Gastrocnemius medialis (tissue), 4 donors: ENCODE measurements at regions not wholly inside any gene's neighbourhood (a gene's known extent, or its start where the extent isn't known, plus 50 kb on each side); places are given as distances from the start of the nearest gene placed in this dataset.

ENCODE experiments used
- ATAC-seq, 2 donors: fragments of 150-250 bp; one replicate each; pipeline ENCODE4 v1.9.1; 2016
- DNase-seq, 2 donors: peaks; one replicate each; pipeline ENCODE4 v3.0.0-alpha.2; 2019
- H3K27ac ChIP-seq, 4 donors: fragments of 200-600 bp; sonication (generic); 1 replicate in 1 of 4; 2 replicates in 3 of 4; pipeline ENCODE4 v1.5.1; 2016 to 2018; ENCODE audit warnings: mild to moderate bottlenecking in 2 of 4, moderate library complexity in 1 of 4
- H3K27me3 ChIP-seq, 3 donors: fragments of 200-600 bp; sonication (generic) in 2 of 3; 1 replicate in 1 of 3; 2 replicates in 2 of 3; pipeline versions ENCODE4 v1.5.1 to v1.6.0; 2016 to 2019; ENCODE audit warnings: mild to moderate bottlenecking in 1 of 3, moderate library complexity in 1 of 3
- H3K36me3 ChIP-seq, 2 donors: fragments of 200-600 bp; sonication (generic) in 1 of 2; one replicate each; pipeline ENCODE4 v1.5.1; 2017 to 2018
- H3K4me1 ChIP-seq, 2 donors: fragments of 200-600 bp; sonication (generic) in 1 of 2; one replicate each; pipeline ENCODE4 v1.5.1; 2016 to 2017; ENCODE audit warnings: mild to moderate bottlenecking in 2 of 2
- H3K4me3 ChIP-seq, 4 donors: fragments of 200-600 bp; sonication (generic) in 3 of 4; 1 replicate in 1 of 4; 2 replicates in 3 of 4; pipeline ENCODE4 v1.5.1; 2016 to 2019; ENCODE audit warnings: mild to moderate bottlenecking in 2 of 4
- H3K9me3 ChIP-seq, 3 donors: fragments of 200-600 bp; sonication (generic) in 2 of 3; 1 replicate in 1 of 3; 2 replicates in 2 of 3; pipeline ENCODE4 v1.5.1; 2016 to 2019
- POLR2A ChIP-seq, 2 donors: fragments of 450-650 bp; IDR thresholded peaks; one replicate each; pipeline ENCODE4 v1.6.1; 2017; ENCODE audit warnings: antibody characterized with exemption in 2 of 2, mild to moderate bottlenecking in 2 of 2, moderate library complexity in 2 of 2
- in situ Hi-C, 4 donors: fragments of 200-750 bp; cut with MboI; loops; one replicate each; pipeline versions ENCODE4 v1.15.0 to v1.8.0; 2017; ENCODE audit warnings: low sequenced_read_pairs in 4 of 4
- intact Hi-C: fragments of 100-400 bp; cut with DNase I; formaldehyde crosslinking; loops from one replicate; pipeline ENCODE4 v1.15.1; 2023; ENCODE audit warnings: low total_unique reads
- TF ChIP-seq, protein P1 (sequence below), 5 experiments: fragments of 450-650 bp in 3 of 5; fragments of 200-600 bp in 2 of 5; sonication (generic) in 2 of 5; IDR thresholded peaks in 4 of 5; conservative IDR thresholded peaks in 1 of 5; 1 replicate in 4 of 5; 2 replicates in 1 of 5; pipeline ENCODE4 v1.5.1; 2016 to 2019; ENCODE audit warnings: antibody characterized with exemption in 5 of 5, mild to moderate bottlenecking in 3 of 5, moderate library complexity in 3 of 5

DNA sequence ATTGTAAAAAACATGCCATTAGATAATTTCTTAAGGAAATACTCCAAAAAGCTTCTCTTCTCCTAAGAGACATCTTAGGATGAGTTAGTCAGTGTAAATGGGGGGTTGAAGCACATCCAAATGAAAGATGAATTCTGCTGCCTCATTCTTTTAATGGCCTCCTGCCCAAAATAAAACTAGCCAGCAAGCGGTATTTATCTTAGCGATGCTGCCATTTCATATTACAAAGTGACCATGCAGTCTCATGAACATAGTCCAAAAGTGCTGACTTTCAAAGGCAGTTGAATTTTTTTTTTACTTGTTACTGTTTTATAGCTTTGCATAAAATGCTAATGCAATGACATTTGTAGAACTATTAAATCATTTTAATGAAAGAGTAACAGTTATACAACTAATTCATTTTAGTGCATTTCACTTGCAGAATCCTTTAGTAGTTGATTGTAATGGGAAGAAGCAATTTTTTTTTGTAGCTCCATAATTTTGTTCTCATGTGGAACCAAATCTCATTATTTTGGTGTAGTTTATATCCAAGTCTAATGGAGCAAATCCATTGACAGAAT is 151.5 kb downstream of the CAVIN4 start:
- no peaks in the 10 kb centered on the region for H3K9me3 ChIP-seq
- DNase-seq (no peak), ATAC-seq (no peak)
- intact Hi-C loops: no loop called here
- H3K36me3 ChIP-seq: no peaks in the 10 kb centered on the region
- in situ Hi-C loops: no loop called here
- no peak overlapping the region for H3K27ac ChIP-seq
- no peaks in the 10 kb centered on the region for H3K4me1 ChIP-seq
- no peaks in the 10 kb centered on the region for H3K27me3 ChIP-seq
- no peak overlapping the region for H3K4me3 ChIP-seq
- no peak for TF ChIP-seq POLR2A (IDR thresholded peaks at IDR 0.05)
- TF ChIP-seq, protein P1, sequence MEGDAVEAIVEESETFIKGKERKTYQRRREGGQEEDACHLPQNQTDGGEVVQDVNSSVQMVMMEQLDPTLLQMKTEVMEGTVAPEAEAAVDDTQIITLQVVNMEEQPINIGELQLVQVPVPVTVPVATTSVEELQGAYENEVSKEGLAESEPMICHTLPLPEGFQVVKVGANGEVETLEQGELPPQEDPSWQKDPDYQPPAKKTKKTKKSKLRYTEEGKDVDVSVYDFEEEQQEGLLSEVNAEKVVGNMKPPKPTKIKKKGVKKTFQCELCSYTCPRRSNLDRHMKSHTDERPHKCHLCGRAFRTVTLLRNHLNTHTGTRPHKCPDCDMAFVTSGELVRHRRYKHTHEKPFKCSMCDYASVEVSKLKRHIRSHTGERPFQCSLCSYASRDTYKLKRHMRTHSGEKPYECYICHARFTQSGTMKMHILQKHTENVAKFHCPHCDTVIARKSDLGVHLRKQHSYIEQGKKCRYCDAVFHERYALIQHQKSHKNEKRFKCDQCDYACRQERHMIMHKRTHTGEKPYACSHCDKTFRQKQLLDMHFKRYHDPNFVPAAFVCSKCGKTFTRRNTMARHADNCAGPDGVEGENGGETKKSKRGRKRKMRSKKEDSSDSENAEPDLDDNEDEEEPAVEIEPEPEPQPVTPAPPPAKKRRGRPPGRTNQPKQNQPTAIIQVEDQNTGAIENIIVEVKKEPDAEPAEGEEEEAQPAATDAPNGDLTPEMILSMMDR (IDR thresholded peaks at IDR 0.05 in 4 of 5, conservative IDR thresholded peaks at IDR 0.05 in 1 of 5): no peak

DNA sequence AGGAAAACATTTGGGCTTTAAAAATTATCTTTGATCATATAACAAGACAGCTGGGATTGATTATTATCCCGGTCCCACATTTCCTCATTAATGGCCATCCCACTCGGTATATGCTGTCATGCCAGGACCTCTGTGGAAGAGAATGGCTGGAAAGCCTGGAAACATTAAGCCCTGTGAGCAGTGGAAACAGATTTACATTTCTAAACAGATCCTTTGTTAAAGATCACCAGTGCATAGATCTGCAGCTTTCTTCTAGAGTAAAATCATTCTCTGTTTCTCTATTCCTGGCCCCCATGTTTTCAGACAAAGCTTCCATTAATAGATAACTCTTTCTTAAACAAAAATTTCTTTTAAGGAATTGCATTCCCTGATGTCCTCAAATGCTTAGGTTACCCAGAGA is 152.2 kb downstream of the CAVIN4 start:
- no peak for DNase-seq
- Histone ChIP-seq H3K4me3 (no peak overlapping the region), H3K9me3 (no peaks in the 10 kb centered on the region), H3K36me3 (no peaks in the 10 kb centered on the region), H3K27ac (no peak overlapping the region), H3K27me3 (no peaks in the 10 kb centered on the region), H3K4me1 (no peaks in the 10 kb centered on the region)
- intact Hi-C loops: no loop called here
- no peak for TF ChIP-seq POLR2A (IDR thresholded peaks at IDR 0.05)
- TF ChIP-seq, protein P1 (IDR thresholded peaks at IDR 0.05 in 4 of 5, conservative IDR thresholded peaks at IDR 0.05 in 1 of 5): no peak
- in situ Hi-C loops: no loop called here
- no peak for ATAC-seq

DNA sequence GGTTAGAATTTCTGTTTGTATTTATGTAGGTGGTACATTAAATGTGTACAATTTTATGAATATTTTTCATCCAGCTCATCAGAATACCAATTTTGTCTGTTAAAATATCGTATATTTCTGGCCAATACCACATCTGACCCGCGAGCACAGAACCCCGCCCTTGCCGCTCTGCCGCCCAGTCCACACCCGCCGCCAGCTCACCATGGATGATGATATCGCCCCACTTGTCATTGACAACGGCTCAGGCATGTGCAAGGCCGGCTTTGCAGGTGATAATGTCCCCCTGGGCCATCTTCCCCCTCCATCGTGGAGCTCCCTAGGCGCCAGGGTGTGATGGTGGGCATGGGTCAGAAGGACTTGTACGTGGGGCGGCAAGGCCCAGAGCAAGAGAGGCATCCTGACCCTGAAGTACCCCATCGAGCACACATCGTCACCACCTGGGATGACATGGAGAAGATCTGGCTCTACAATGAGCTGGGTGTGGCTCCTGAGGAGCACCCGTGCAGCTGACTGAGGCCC is 153.2 kb downstream of the CAVIN4 start:
- in situ Hi-C loops: no loop called here

DNA sequence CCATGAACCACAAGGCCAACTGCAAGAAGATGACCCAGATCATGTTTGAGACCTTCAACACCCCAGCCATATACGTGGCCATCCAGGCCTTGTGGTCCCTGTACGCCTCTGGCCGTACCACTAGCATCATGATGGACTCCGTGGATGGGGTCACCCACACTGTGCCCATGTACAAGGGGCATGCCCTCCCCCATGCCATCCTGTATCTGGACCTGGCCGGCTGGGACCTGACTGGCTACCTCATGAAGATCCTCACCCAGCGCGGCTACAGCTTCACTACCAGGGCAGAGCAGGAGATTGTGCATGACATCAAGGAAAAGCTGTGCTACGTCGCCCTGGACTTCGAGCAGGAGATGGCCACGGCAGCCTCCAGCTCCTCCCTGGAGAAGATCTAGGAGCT is 153.7 kb downstream of the CAVIN4 start:
- H3K4me1 ChIP-seq: no peaks in the 10 kb centered on the region
- no peak overlapping the region for H3K4me3 ChIP-seq
- intact Hi-C loops: no loop called here
- DNase-seq (no peak), ATAC-seq (no peak)
- no peaks in the 10 kb centered on the region for H3K36me3 ChIP-seq
- TF ChIP-seq, protein P1 (IDR thresholded peaks at IDR 0.05 in 4 of 5, conservative IDR thresholded peaks at IDR 0.05 in 1 of 5): no peak
- no peak for TF ChIP-seq POLR2A (IDR thresholded peaks at IDR 0.05)
- in situ Hi-C loops: no loop called here
- H3K27ac ChIP-seq: no peak overlapping the region
- H3K9me3 ChIP-seq: no peaks in the 10 kb centered on the region
- no peaks in the 10 kb centered on the region for H3K27me3 ChIP-seq

More for the DNA sequence above, 153.2 kb downstream of the CAVIN4 start:
- no peaks in the 10 kb centered on the region for H3K36me3 ChIP-seq
- no peak overlapping the region for H3K27ac ChIP-seq
- H3K4me3 ChIP-seq: no peak overlapping the region
- H3K4me1 ChIP-seq: no peaks in the 10 kb centered on the region
- ATAC-seq (no peak), DNase-seq (no peak)
- intact Hi-C loops: no loop called here
- H3K27me3 ChIP-seq: no peaks in the 10 kb centered on the region
- TF ChIP-seq POLR2A (IDR thresholded peaks at IDR 0.05): no peak
- TF ChIP-seq, protein P1 (IDR thresholded peaks at IDR 0.05 in 4 of 5, conservative IDR thresholded peaks at IDR 0.05 in 1 of 5): no peak
- H3K9me3 ChIP-seq: no peaks in the 10 kb centered on the region

DNA sequence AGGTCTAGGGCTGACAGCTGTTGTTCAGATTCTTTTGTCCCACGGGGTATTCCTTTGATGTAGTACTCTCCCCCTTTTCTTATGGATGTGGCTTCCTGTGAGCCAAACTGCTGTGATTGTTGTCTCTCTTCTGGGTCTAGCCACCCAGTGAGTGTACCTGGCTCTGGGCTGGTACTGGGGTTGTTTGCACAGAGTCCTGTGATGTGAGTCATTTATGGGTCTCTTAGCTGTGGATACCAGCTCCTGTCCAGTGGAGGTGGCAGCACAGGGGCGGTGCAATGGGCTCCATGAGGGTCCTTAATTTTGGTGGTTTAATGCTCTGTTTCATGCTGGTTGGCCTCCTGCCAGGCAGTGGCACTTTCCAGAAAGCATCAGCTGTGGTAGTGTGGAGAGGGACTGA is 161.3 kb downstream of the CAVIN4 start:
- no peaks in the 10 kb centered on the region for H3K36me3 ChIP-seq
- no peaks in the 10 kb centered on the region for H3K27me3 ChIP-seq
- ATAC-seq (no peak), DNase-seq (no peak)
- no peak overlapping the region for H3K4me3 ChIP-seq
- intact Hi-C loops: no loop called here
- no peaks in the 10 kb centered on the region for H3K4me1 ChIP-seq
- no peaks in the 10 kb centered on the region for H3K9me3 ChIP-seq
- no peak overlapping the region for H3K27ac ChIP-seq
- in situ Hi-C loops: no loop called here
- TF ChIP-seq, protein P1 (IDR thresholded peaks at IDR 0.05 in 4 of 5, conservative IDR thresholded peaks at IDR 0.05 in 1 of 5): no peak
- no peak for TF ChIP-seq POLR2A (IDR thresholded peaks at IDR 0.05)
